ENCODE measurements at regions not wholly inside any gene's neighbourhood (a gene's known extent, or its start where the extent isn't known, plus 50 kb on each side); places are given as distances from the start of the nearest gene placed in this dataset.

- Histone ChIP-seq H3K27ac (ENCODE audit: low read length) (no peak overlapping the region), H3K4me2 (ENCODE audit: low read length) (no peak overlapping the region), H3K27me3 (ENCODE audit: insufficient read depth, low read depth, low read length) (no peaks in the 10 kb centered on the region), H3K79me2 (replicated peaks; ENCODE audit: insufficient read depth, low read length) (no peaks in the 10 kb centered on the region), H3K9me2 (ENCODE audit: insufficient read depth, low read length) (no peaks in the 10 kb centered on the region), H3K9me3 (ENCODE audit: low read length) (no peaks in the 10 kb centered on the region), H3K4me3 (ENCODE audit: low read length) (no peak overlapping the region), H4K20me1 (ENCODE audit: insufficient read depth) (no peaks in the 10 kb centered on the region), H3K9ac (ENCODE audit: low read length) (no peak overlapping the region), H2AFZ (ENCODE audit: low read depth, low read length) (no peak overlapping the region), H3F3A (ENCODE audit: insufficient read depth, low read length, poor library complexity, severe bottlenecking) (no peaks in the 10 kb centered on the region), H3K36me3 (ENCODE audit: insufficient read depth, low read length) (no peaks in the 10 kb centered on the region)
- no peak for TF ChIP-seq SMC3 (conservative IDR thresholded peaks at IDR 0.05; ENCODE audit: poor library complexity)
These were observed 307.3 kb upstream of the DUSP10 start for GRCh38 chr1:222049176-222049575.

- Histone ChIP-seq H3K4me3 (ENCODE audit: low read length) (no peak overlapping the region), H3F3A (ENCODE audit: insufficient read depth, low read length, poor library complexity, severe bottlenecking) (no peaks in the 10 kb centered on the region), H3K79me2 (replicated peaks; ENCODE audit: insufficient read depth, low read length) (no peaks in the 10 kb centered on the region), H2AFZ (ENCODE audit: low read depth, low read length) (no peak overlapping the region), H3K4me2 (ENCODE audit: low read length) (no peak overlapping the region), H3K9ac (ENCODE audit: low read length) (no peak overlapping the region), H3K9me3 (ENCODE audit: low read length) (no peaks in the 10 kb centered on the region), H3K27ac (ENCODE audit: low read length) (no peak overlapping the region), H3K36me3 (ENCODE audit: insufficient read depth, low read length) (no peaks in the 10 kb centered on the region), H3K9me2 (ENCODE audit: insufficient read depth, low read length) (no peaks in the 10 kb centered on the region), H4K20me1 (ENCODE audit: insufficient read depth) (no peaks in the 10 kb centered on the region), H3K27me3 (ENCODE audit: insufficient read depth, low read depth, low read length) (no peaks in the 10 kb centered on the region)
- TF ChIP-seq MXI1 (conservative IDR thresholded peaks at IDR 0.05; ENCODE audit: poor library complexity, severe bottlenecking) (no peak), TAF1 (IDR thresholded peaks at IDR 0.05; ENCODE audit: low read depth) (no peak), EZH2 (IDR thresholded peaks at IDR 0.05; ENCODE audit: borderline replicate concordance, insufficient read depth, low read length, poor library complexity, severe bottlenecking) (no peak), RAD21 (conservative IDR thresholded peaks at IDR 0.05) (no peak), POLR2AphosphoS5 (IDR thresholded peaks at IDR 0.05) (no peak), CTCF (IDR thresholded peaks at IDR 0.05; ENCODE audit: poor library complexity, severe bottlenecking) (no peak), EP300 (conservative IDR thresholded peaks at IDR 0.05; ENCODE audit: poor library complexity, severe bottlenecking) (no peak), REST (IDR thresholded peaks at IDR 0.05; ENCODE audit: borderline replicate concordance) (no peak), SMC3 (conservative IDR thresholded peaks at IDR 0.05; ENCODE audit: poor library complexity) (no peak)
These were observed 306.3 kb upstream of the DUSP10 start for GRCh38 chr1:222048094-222048595.

GRCh38 chr1:222047366-222047765 lies 305.5 kb upstream of the DUSP10 start:
- TF ChIP-seq POLR2AphosphoS5 (IDR thresholded peaks at IDR 0.05) (no peak), EZH2 (IDR thresholded peaks at IDR 0.05; ENCODE audit: borderline replicate concordance, insufficient read depth, low read length, poor library complexity, severe bottlenecking) (no peak), SMC3 (conservative IDR thresholded peaks at IDR 0.05; ENCODE audit: poor library complexity) (no peak), RAD21 (conservative IDR thresholded peaks at IDR 0.05) (no peak), CTCF (IDR thresholded peaks at IDR 0.05; ENCODE audit: poor library complexity, severe bottlenecking) (no peak), REST (IDR thresholded peaks at IDR 0.05; ENCODE audit: borderline replicate concordance) (no peak), MXI1 (conservative IDR thresholded peaks at IDR 0.05; ENCODE audit: poor library complexity, severe bottlenecking) (no peak), EP300 (conservative IDR thresholded peaks at IDR 0.05; ENCODE audit: poor library complexity, severe bottlenecking) (no peak), TAF1 (IDR thresholded peaks at IDR 0.05; ENCODE audit: low read depth) (no peak)
- Histone ChIP-seq H3K36me3 (ENCODE audit: insufficient read depth, low read length) (no peaks in the 10 kb centered on the region), H3K9ac (ENCODE audit: low read length) (no peak overlapping the region), H3K79me2 (replicated peaks; ENCODE audit: insufficient read depth, low read length) (no peaks in the 10 kb centered on the region), H2AFZ (ENCODE audit: low read depth, low read length) (no peak overlapping the region), H3K9me2 (ENCODE audit: insufficient read depth, low read length) (no peaks in the 10 kb centered on the region), H3K4me2 (ENCODE audit: low read length) (no peak overlapping the region), H3F3A (ENCODE audit: insufficient read depth, low read length, poor library complexity, severe bottlenecking) (no peaks in the 10 kb centered on the region), H3K4me3 (ENCODE audit: low read length) (no peak overlapping the region), H3K27me3 (ENCODE audit: insufficient read depth, low read depth, low read length) (no peaks in the 10 kb centered on the region), H4K20me1 (ENCODE audit: insufficient read depth) (no peaks in the 10 kb centered on the region), H3K9me3 (ENCODE audit: low read length) (no peaks in the 10 kb centered on the region), H3K27ac (ENCODE audit: low read length) (no peak overlapping the region)

Measured in neural cell (in vitro differentiated cells).